Trophoblast cell (in vitro differentiated cells and primary cell): ENCODE measurements at regions not wholly inside any gene's neighbourhood (a gene's known extent, or its start where the extent isn't known, plus 50 kb on each side); places are given as distances from the start of the nearest gene placed in this dataset.

Source experiments
- DNase-seq, 2 donors: peaks; one replicate each; pipeline ENCODE4 v3.0.0-alpha.2; 2016
- H2AFZ ChIP-seq: 2 replicates; pipeline ENCODE4 v1.6.1; 2013; ENCODE audit warnings: low read length, moderate library complexity, mild to moderate bottlenecking; ENCODE audit not compliant: insufficient read depth, poor library complexity
- H2AK5ac ChIP-seq: 2 replicates; pipeline ENCODE4 v1.6.1; 2013; ENCODE audit warnings: mild to moderate bottlenecking, low read length
- H2BK120ac ChIP-seq: 2 replicates; pipeline ENCODE4 v1.6.1; 2013; ENCODE audit warnings: low read length, mild to moderate bottlenecking, moderate library complexity; ENCODE audit not compliant: insufficient read depth, poor library complexity
- H2BK12ac ChIP-seq: 2 replicates; pipeline ENCODE4 v1.6.1; 2013; ENCODE audit warnings: mild to moderate bottlenecking, low read length, moderate library complexity
- H2BK5ac ChIP-seq: 2 replicates; pipeline ENCODE4 v1.6.1; 2013; ENCODE audit warnings: low read length, low read depth, moderate library complexity, mild to moderate bottlenecking; ENCODE audit not compliant: poor library complexity
- H3K14ac ChIP-seq: 2 replicates; pipeline ENCODE4 v1.6.1; 2013; ENCODE audit warnings: mild to moderate bottlenecking, low read length
- H3K18ac ChIP-seq: 2 replicates; pipeline ENCODE4 v1.6.1; 2013; ENCODE audit warnings: mild to moderate bottlenecking, low read length
- H3K23ac ChIP-seq: 2 replicates; pipeline ENCODE4 v1.6.1; 2013; ENCODE audit warnings: low read length
- H3K27ac ChIP-seq: 2 replicates; pipeline ENCODE4 v1.5.1; 2013; ENCODE audit warnings: low read depth, mild to moderate bottlenecking, inconsistent platforms, low read length, moderate library complexity
- H3K27me3 ChIP-seq: 2 replicates; pipeline ENCODE4 v1.6.1; 2013; ENCODE audit warnings: inconsistent platforms, mild to moderate bottlenecking, low read length, moderate library complexity; ENCODE audit not compliant: insufficient read depth
- H3K36me3 ChIP-seq, 2 experiments: 1 replicate in 1 of 2; 2 replicates in 1 of 2; pipeline ENCODE4 v1.6.1; 2013; ENCODE audit warnings: low read length in 2 of 2, mild to moderate bottlenecking in 2 of 2, moderate library complexity in 1 of 2; ENCODE audit not compliant: insufficient read depth in 2 of 2, control insufficient read depth in 1 of 2
- H3K4ac ChIP-seq: 2 replicates; pipeline ENCODE4 v1.6.1; 2013; ENCODE audit warnings: low read depth, mild to moderate bottlenecking, low read length, moderate library complexity
- H3K4me1 ChIP-seq, 2 experiments: 1 replicate in 1 of 2; 2 replicates in 1 of 2; pipeline ENCODE4 v1.6.1; 2013; ENCODE audit warnings: low read length in 2 of 2, mild to moderate bottlenecking in 2 of 2, moderate library complexity in 1 of 2; ENCODE audit not compliant: insufficient read depth in 2 of 2, control insufficient read depth in 1 of 2
- H3K4me2 ChIP-seq: 2 replicates; pipeline ENCODE4 v1.6.1; 2013; ENCODE audit warnings: inconsistent platforms, mild to moderate bottlenecking, low read length, moderate library complexity
- H3K4me3 ChIP-seq: 2 replicates; pipeline ENCODE4 v1.5.1; 2013; ENCODE audit warnings: mild to moderate bottlenecking, low read depth, low read length, inconsistent platforms
- H3K79me1 ChIP-seq: one replicate; pipeline ENCODE4 v1.6.1; 2013; ENCODE audit warnings: low read length
- H3K79me2 ChIP-seq: 2 replicates; pipeline ENCODE4 v1.6.1; 2013; ENCODE audit warnings: low read length, mild to moderate bottlenecking; ENCODE audit not compliant: control insufficient read depth, insufficient read depth, poor library complexity
- H3K9ac ChIP-seq: 2 replicates; pipeline ENCODE4 v1.6.1; 2013; ENCODE audit warnings: mild to moderate bottlenecking, low read length
- H3K9me3 ChIP-seq: 2 replicates; pipeline ENCODE4 v1.6.1; 2013; ENCODE audit warnings: low read depth, mild to moderate bottlenecking, control low read depth, inconsistent platforms, low read length; ENCODE audit not compliant: insufficient read depth
- H4K12ac ChIP-seq: 2 replicates; pipeline ENCODE4 v1.6.1; 2013; ENCODE audit warnings: low read depth, mild to moderate bottlenecking, low read length, moderate library complexity
- H4K8ac ChIP-seq: 2 replicates; pipeline ENCODE4 v1.6.1; 2013; ENCODE audit warnings: low read depth, mild to moderate bottlenecking, low read length, moderate library complexity
- H4K91ac ChIP-seq: one replicate; pipeline ENCODE4 v1.6.1; 2013; ENCODE audit warnings: low read depth, mild to moderate bottlenecking, low read length, moderate library complexity
- WGBS: extraction: QIAGEN DNeasy Blood & Tissue Kit; methylation state at CpG from one replicate; pipeline ENCODE4 v1.1.7; 2013; ENCODE audit warnings: missing lambda C conversion rate; ENCODE audit not compliant: insufficient read length, insufficient coverage; ENCODE audit errors: extremely low coverage; 5-methylcytosine and 5-hydroxymethylcytosine counted together

GRCh38 chr3:163878396-163878795 is 1199.9 kb downstream of the SI start:
- WGBS = no CpG with 5 or more reads among the region's 4 CpGs
- no peak overlapping the region for H2AFZ ChIP-seq
- H3K23ac ChIP-seq = no peak overlapping the region
- H3K4ac ChIP-seq = no peak overlapping the region
- H3K4me2 ChIP-seq = no peak overlapping the region
- H3K4me1 ChIP-seq = no peaks in the 10 kb centered on the region
- no peak overlapping the region for H4K91ac ChIP-seq
- no peaks in the 10 kb centered on the region for H3K36me3 ChIP-seq
- no peak overlapping the region for H3K9ac ChIP-seq
- H2AK5ac ChIP-seq = no peak overlapping the region
- H3K9me3 ChIP-seq = no peaks in the 10 kb centered on the region
- no peaks in the 10 kb centered on the region for H3K27me3 ChIP-seq
- H3K79me1 ChIP-seq = no peaks in the 10 kb centered on the region
- H3K18ac ChIP-seq = no peak overlapping the region
- no peak overlapping the region for H3K27ac ChIP-seq
- H3K79me2 ChIP-seq = no peaks in the 10 kb centered on the region
- no peak overlapping the region for H4K12ac ChIP-seq
- no peak overlapping the region for H2BK12ac ChIP-seq
- no peak overlapping the region for H2BK120ac ChIP-seq
- DNase-seq = peak in 1 of 2 donors; percentile 0
- no peak overlapping the region for H3K4me3 ChIP-seq
- no peak overlapping the region for H3K14ac ChIP-seq
- H4K8ac ChIP-seq = no peak overlapping the region
- H2BK5ac ChIP-seq = no peak overlapping the region

- no peak overlapping the region for H3K4me3 ChIP-seq
- H3K4me2 ChIP-seq = no peak overlapping the region
- no peaks in the 10 kb centered on the region for H3K9me3 ChIP-seq
- H3K14ac ChIP-seq = no peak overlapping the region
- no peak overlapping the region for H2AK5ac ChIP-seq
- H2BK120ac ChIP-seq = no peak overlapping the region
- H3K18ac ChIP-seq = no peak overlapping the region
- H2AFZ ChIP-seq = no peak overlapping the region
- no peak overlapping the region for H2BK12ac ChIP-seq
- H3K9ac ChIP-seq = no peak overlapping the region
- no CpG with 5 or more reads among the region's 2 CpGs for WGBS
- no peak overlapping the region for H3K4ac ChIP-seq
- H3K79me2 ChIP-seq = no peaks in the 10 kb centered on the region
- H3K23ac ChIP-seq = no peak overlapping the region
- H4K91ac ChIP-seq = no peak overlapping the region
- H3K4me1 ChIP-seq = no peaks in the 10 kb centered on the region
- DNase-seq = no peak
- no peaks in the 10 kb centered on the region for H3K27me3 ChIP-seq
- no peak overlapping the region for H4K8ac ChIP-seq
- H3K79me1 ChIP-seq = no peaks in the 10 kb centered on the region
- no peak overlapping the region for H3K27ac ChIP-seq
- H2BK5ac ChIP-seq = no peak overlapping the region
- H4K12ac ChIP-seq = no peak overlapping the region
- no peaks in the 10 kb centered on the region for H3K36me3 ChIP-seq
Measured at GRCh38 chr3:163877805-163878204, 1200.5 kb downstream of the SI start.

- Histone ChIP-seq H3K14ac (no peak overlapping the region), H3K18ac (no peak overlapping the region), H2AFZ (no peak overlapping the region), H4K12ac (no peak overlapping the region), H3K79me1 (no peaks in the 10 kb centered on the region), H2BK120ac (no peak overlapping the region), H4K8ac (no peak overlapping the region), H2BK5ac (no peak overlapping the region), H3K4me3 (no peak overlapping the region), H2AK5ac (no peak overlapping the region), H3K9ac (no peak overlapping the region), H3K9me3 (no peaks in the 10 kb centered on the region), H3K27me3 (no peaks in the 10 kb centered on the region), H3K4ac (no peak overlapping the region), H3K36me3 (no peaks in the 10 kb centered on the region), H3K4me1 (no peaks in the 10 kb centered on the region), H4K91ac (no peak overlapping the region), H3K79me2 (no peaks in the 10 kb centered on the region), H3K27ac (no peak overlapping the region), H3K23ac (no peak overlapping the region), H2BK12ac (no peak overlapping the region), H3K4me2 (no peak overlapping the region)
- DNase-seq = no peak
Measured at GRCh38 chr3:163863146-163863545, 1215.2 kb downstream of the SI start.

GRCh38 chr3:163852233-163852632 is 1226.1 kb downstream of the SI start:
- Histone ChIP-seq H3K9ac (no peak overlapping the region), H2BK12ac (no peak overlapping the region), H3K27me3 (no peaks in the 10 kb centered on the region), H2AK5ac (no peak overlapping the region), H2AFZ (no peak overlapping the region), H3K4ac (no peak overlapping the region), H3K79me1 (no peaks in the 10 kb centered on the region), H3K79me2 (no peaks in the 10 kb centered on the region), H2BK120ac (no peak overlapping the region), H2BK5ac (no peak overlapping the region), H3K4me1 (no peaks in the 10 kb centered on the region), H4K12ac (no peak overlapping the region), H4K91ac (no peak overlapping the region), H3K9me3 (no peaks in the 10 kb centered on the region), H4K8ac (no peak overlapping the region), H3K18ac (no peak overlapping the region), H3K4me3 (no peak overlapping the region), H3K4me2 (no peak overlapping the region), H3K14ac (no peak overlapping the region), H3K27ac (no peak overlapping the region), H3K23ac (no peak overlapping the region), H3K36me3 (no peaks in the 10 kb centered on the region)
- no CpG with 5 or more reads among the region's 2 CpGs for WGBS
- no peak for DNase-seq
